CD14-positive monocyte (primary cell): ENCODE measurements at regions not wholly inside any gene's neighbourhood (a gene's known extent, or its start where the extent isn't known, plus 50 kb on each side); places are given as distances from the start of the nearest gene placed in this dataset.

ENCODE experiments used
- DNase-seq, 3 donors: peaks; one replicate each; pipeline ENCODE4 v3.0.0-alpha.2; 2011 to 2022
- H2AFZ ChIP-seq: 2 replicates; pipeline ENCODE4 v1.6.0; 2012; ENCODE audit warnings: mild to moderate bottlenecking, low read depth, low read length, inconsistent platforms; ENCODE audit not compliant: insufficient read depth, poor library complexity, severe bottlenecking
- H3K27ac ChIP-seq, 2 donors: 1 replicate in 1 of 2; 2 replicates in 1 of 2; pipeline ENCODE4 v1.5.1; 2012 to 2013; ENCODE audit warnings: low read length in 2 of 2, control low read depth in 1 of 2, inconsistent platforms in 1 of 2, low read depth in 1 of 2, mild to moderate bottlenecking in 1 of 2
- H3K27me3 ChIP-seq, 2 donors: one replicate each; pipeline versions ENCODE4 v1.6.0 to v1.6.1; 2011 to 2013; ENCODE audit warnings: low read length in 2 of 2; ENCODE audit not compliant: control insufficient read depth in 2 of 2, insufficient read depth in 2 of 2
- H3K36me3 ChIP-seq, 2 donors: replicated peaks in 1 of 2; 1 replicate in 1 of 2; 2 replicates in 1 of 2; pipeline versions ENCODE4 v1.5.1 to v1.6.1; 2012 to 2013; ENCODE audit warnings: low read length in 2 of 2, control low read depth in 1 of 2, inconsistent platforms in 1 of 2, mild to moderate bottlenecking in 1 of 2; ENCODE audit not compliant: insufficient read depth in 2 of 2, control insufficient read depth in 1 of 2
- H3K4me1 ChIP-seq, 2 donors: 1 replicate in 1 of 2; 2 replicates in 1 of 2; pipeline versions ENCODE4 v1.5.1 to v1.6.1; 2012 to 2013; ENCODE audit warnings: low read length in 2 of 2, control low read depth in 1 of 2, inconsistent platforms in 1 of 2, mild to moderate bottlenecking in 1 of 2, moderate library complexity in 1 of 2; ENCODE audit not compliant: insufficient read depth in 2 of 2, control insufficient read depth in 1 of 2
- H3K4me2 ChIP-seq: replicated peaks from 2 replicates; pipeline ENCODE3; 2012; ENCODE audit warnings: low read length, moderate library complexity, mild to moderate bottlenecking; ENCODE audit not compliant: poor library complexity, severe bottlenecking; ENCODE audit errors: extremely low read depth
- H3K4me3 ChIP-seq, 3 experiments: fragments of 200-600 bp in 1 of 3; sonication (generic) in 1 of 3; replicated peaks in 1 of 3; 1 replicate in 2 of 3; 2 replicates in 1 of 3; pipeline ENCODE4 v1.5.1; 2011 to 2013; ENCODE audit warnings: low read length in 3 of 3, mild to moderate bottlenecking in 3 of 3, control low read depth in 2 of 3, low read depth in 2 of 3, inconsistent platforms in 1 of 3, moderate library complexity in 1 of 3
- H3K79me2 ChIP-seq: 2 replicates; pipeline ENCODE4 v1.6.0; 2012; ENCODE audit warnings: mild to moderate bottlenecking, control low read depth, inconsistent platforms, low read length, moderate library complexity; ENCODE audit not compliant: insufficient read depth
- H3K9ac ChIP-seq: 2 replicates; pipeline ENCODE4 v1.6.0; 2017; ENCODE audit warnings: low read length, mild to moderate bottlenecking; ENCODE audit not compliant: insufficient read depth, poor library complexity, severe bottlenecking
- H3K9me3 ChIP-seq, 2 donors: replicated peaks in 1 of 2; 1 replicate in 1 of 2; 2 replicates in 1 of 2; pipeline versions ENCODE4 v1.5.1 to v1.6.1; 2012 to 2013; ENCODE audit warnings: low read length in 2 of 2, control low read depth in 1 of 2; ENCODE audit not compliant: control insufficient read depth in 1 of 2, insufficient read depth in 1 of 2
- H4K20me1 ChIP-seq: 2 replicates; pipeline ENCODE4 v1.6.0; 2012; ENCODE audit warnings: mild to moderate bottlenecking, low read length, control low read depth, moderate library complexity; ENCODE audit not compliant: insufficient read depth
- H3K27ac Mint-ChIP-seq, 7 donors: one replicate each; pipeline ENCODE4 v1.8.0; 2020; ENCODE audit warnings: mild to moderate bottlenecking in 7 of 7, mixed read lengths in 7 of 7, moderate library complexity in 6 of 7, inconsistent platforms in 2 of 7
- H3K27me3 Mint-ChIP-seq, 3 donors: one replicate each; pipeline ENCODE4 v1.8.0; 2021 to 2022; ENCODE audit warnings: low read depth in 3 of 3, mild to moderate bottlenecking in 3 of 3, mixed read lengths in 3 of 3, moderate library complexity in 3 of 3, inconsistent platforms in 1 of 3
- H3K36me3 Mint-ChIP-seq, 2 donors: one replicate each; pipeline ENCODE4 v1.8.0; 2020; ENCODE audit warnings: mixed read lengths in 2 of 2, inconsistent platforms in 1 of 2, mild to moderate bottlenecking in 1 of 2
- H3K4me1 Mint-ChIP-seq: one replicate; pipeline ENCODE4 v1.8.0; 2020; ENCODE audit warnings: mild to moderate bottlenecking, mixed read lengths
- H3K4me3 Mint-ChIP-seq, 2 donors: one replicate each; pipeline ENCODE4 v1.8.0; 2020; ENCODE audit warnings: mild to moderate bottlenecking in 2 of 2, mixed read lengths in 2 of 2, moderate library complexity in 1 of 2
- H3K9me3 Mint-ChIP-seq, 7 donors: one replicate each; pipeline ENCODE4 v1.8.0; 2020 to 2022; ENCODE audit warnings: mixed read lengths in 7 of 7, mild to moderate bottlenecking in 6 of 7, moderate library complexity in 6 of 7, inconsistent platforms in 2 of 7
- WGBS: methylation state at CpG from one replicate; pipeline ENCODE4 v1.1.5; 2013; ENCODE audit warnings: missing lambda C conversion rate; ENCODE audit not compliant: insufficient coverage; 5-methylcytosine and 5-hydroxymethylcytosine counted together
- intact Hi-C, 2 donors: fragments of 100-400 bp; cut with micrococcal nuclease; formaldehyde crosslinking; loops; one replicate each; pipeline versions ENCODE4 v1.15.0 to v1.15.1; 2023
- TF ChIP-seq, protein P1 (sequence below): fragments of 200-600 bp; IDR thresholded peaks from one replicate; pipeline ENCODE4 v1.8.0; 2022; ENCODE audit warnings: antibody characterized with exemption, mild to moderate bottlenecking

DNA sequence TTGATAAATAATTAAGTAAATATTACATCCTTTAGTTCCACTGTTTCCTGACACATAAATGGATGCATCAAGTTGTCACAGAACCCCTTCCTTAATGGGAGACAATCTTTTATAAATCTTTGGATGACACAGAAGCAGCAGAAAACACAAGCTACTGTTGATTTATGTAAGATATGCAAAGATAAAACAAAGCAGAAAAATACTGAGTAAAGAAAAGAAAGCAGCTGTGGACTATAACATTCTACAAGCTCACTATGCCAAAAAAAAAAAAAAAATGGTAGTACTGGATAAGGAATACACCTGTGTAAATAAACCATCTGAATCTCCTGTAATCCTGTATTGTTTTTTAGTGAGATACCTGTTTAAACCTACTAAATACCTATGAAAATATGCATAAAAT lies 92.0 kb upstream of the FAM180A start:
- no peaks in the 10 kb centered on the region for H3K9me3 Mint-ChIP-seq
- Histone ChIP-seq H3K9me3 (no peaks in the 10 kb centered on the region), H2AFZ (no peak overlapping the region), H3K27ac (no peak overlapping the region), H3K4me2 (no peak overlapping the region), H3K36me3 (no peaks in the 10 kb centered on the region), H3K9ac (no peak overlapping the region), H3K4me1 (no peaks in the 10 kb centered on the region), H3K27me3 (no peaks in the 10 kb centered on the region), H3K4me3 (no peak overlapping the region), H4K20me1 (no peaks in the 10 kb centered on the region), H3K79me2 (no peaks in the 10 kb centered on the region)
- no peaks in the 10 kb centered on the region for H3K36me3 Mint-ChIP-seq
- H3K4me3 Mint-ChIP-seq: no peak overlapping the region
- no peak for DNase-seq
- H3K4me1 Mint-ChIP-seq: peaks cover 3% of the 10 kb centered on the region
- no peak overlapping the region for H3K27ac Mint-ChIP-seq
- intact Hi-C loops: no loop called here
- TF ChIP-seq, protein P1, sequence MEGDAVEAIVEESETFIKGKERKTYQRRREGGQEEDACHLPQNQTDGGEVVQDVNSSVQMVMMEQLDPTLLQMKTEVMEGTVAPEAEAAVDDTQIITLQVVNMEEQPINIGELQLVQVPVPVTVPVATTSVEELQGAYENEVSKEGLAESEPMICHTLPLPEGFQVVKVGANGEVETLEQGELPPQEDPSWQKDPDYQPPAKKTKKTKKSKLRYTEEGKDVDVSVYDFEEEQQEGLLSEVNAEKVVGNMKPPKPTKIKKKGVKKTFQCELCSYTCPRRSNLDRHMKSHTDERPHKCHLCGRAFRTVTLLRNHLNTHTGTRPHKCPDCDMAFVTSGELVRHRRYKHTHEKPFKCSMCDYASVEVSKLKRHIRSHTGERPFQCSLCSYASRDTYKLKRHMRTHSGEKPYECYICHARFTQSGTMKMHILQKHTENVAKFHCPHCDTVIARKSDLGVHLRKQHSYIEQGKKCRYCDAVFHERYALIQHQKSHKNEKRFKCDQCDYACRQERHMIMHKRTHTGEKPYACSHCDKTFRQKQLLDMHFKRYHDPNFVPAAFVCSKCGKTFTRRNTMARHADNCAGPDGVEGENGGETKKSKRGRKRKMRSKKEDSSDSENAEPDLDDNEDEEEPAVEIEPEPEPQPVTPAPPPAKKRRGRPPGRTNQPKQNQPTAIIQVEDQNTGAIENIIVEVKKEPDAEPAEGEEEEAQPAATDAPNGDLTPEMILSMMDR: no peak
- H3K27me3 Mint-ChIP-seq: peaks cover 0 to 3% (median 1%) of the 10 kb centered on the region in 3 donors

DNA sequence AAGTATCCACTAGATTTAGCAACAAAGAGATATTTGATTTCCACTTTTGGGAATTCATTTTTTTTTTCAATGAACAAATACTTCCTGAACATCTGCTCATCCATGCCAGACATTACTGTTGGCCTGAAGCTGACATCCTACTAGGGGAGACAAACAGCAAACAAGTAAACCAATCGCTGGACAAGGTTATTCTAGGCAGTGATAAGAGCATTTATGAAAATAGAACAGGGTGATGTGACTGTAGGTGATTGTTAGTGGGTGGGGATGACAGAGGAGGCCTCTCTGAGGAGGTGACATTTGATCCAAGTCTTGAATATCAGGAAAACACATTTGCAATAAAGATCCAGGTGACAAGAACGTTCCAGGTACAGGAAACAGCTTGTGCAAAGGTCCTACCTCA lies 89.1 kb upstream of the FAM180A start:
- H3K79me2 ChIP-seq: no peaks in the 10 kb centered on the region
- H3K4me1 ChIP-seq: no peaks in the 10 kb centered on the region
- DNase-seq: no peak
- intact Hi-C loops: no loop called here
- H3K27ac ChIP-seq: no peak overlapping the region
- no peak overlapping the region for H2AFZ ChIP-seq
- Mint-ChIP-seq H3K9me3 (peaks cover 0 to 4% (median 2%) of the 10 kb centered on the region in 7 donors), H3K4me3 (no peak overlapping the region), H3K27ac (no peak overlapping the region), H3K27me3 (peaks cover 0 to 1% (median 0%) of the 10 kb centered on the region in 3 donors), H3K4me1 (no peaks in the 10 kb centered on the region), H3K36me3 (no peaks in the 10 kb centered on the region)
- H3K36me3 ChIP-seq: no peaks in the 10 kb centered on the region
- no peak overlapping the region for H3K4me3 ChIP-seq
- no peaks in the 10 kb centered on the region for H3K27me3 ChIP-seq
- TF ChIP-seq, protein P1: no peak
- no peaks in the 10 kb centered on the region for H3K9me3 ChIP-seq
- no peak overlapping the region for H3K4me2 ChIP-seq
- H3K9ac ChIP-seq: no peak overlapping the region
- H4K20me1 ChIP-seq: no peaks in the 10 kb centered on the region
- 82% methylated on average over 2 of the region's 2 CpGs for WGBS
